NB4 (cell line): ENCODE measurements at regions not wholly inside any gene's neighbourhood (a gene's known extent, or its start where the extent isn't known, plus 50 kb on each side); places are given as distances from the start of the nearest gene placed in this dataset.

Experiments
- CTCF ChIP-seq: IDR thresholded peaks from one replicate; pipeline ENCODE4 v1.5.1; 2012; ENCODE audit warnings: low read depth, low read length
- MAX ChIP-seq: IDR thresholded peaks from 2 replicates; pipeline ENCODE4 v1.6.1; 2011; ENCODE audit warnings: low read depth, low read length
- MYC ChIP-seq: IDR thresholded peaks from 2 replicates; pipeline ENCODE4 v1.6.1; 2011; ENCODE audit warnings: low read depth, low read length
- POLR2A ChIP-seq: IDR thresholded peaks from 2 replicates; pipeline ENCODE4 v1.6.1; 2011; ENCODE audit warnings: mild to moderate bottlenecking; ENCODE audit not compliant: insufficient read length; ENCODE audit errors: extremely low read depth

GRCh38 chr18:42392416-42392815 is 437.4 kb downstream of the PIK3C3 start:
- TF ChIP-seq CTCF = no peak
- TF ChIP-seq MAX = no peak
- TF ChIP-seq MYC = no peak
- no peak for TF ChIP-seq POLR2A
